SK-N-SH (cell line): ENCODE measurements at regions not wholly inside any gene's neighbourhood (a gene's known extent, or its start where the extent isn't known, plus 50 kb on each side); places are given as distances from the start of the nearest gene placed in this dataset.

Source experiments
- CTCF ChIA-PET: fragments of 300-600, 350-600 bp; formaldehyde crosslinking; extraction: SDS; loops from one replicate; lab custom pipeline; 2021; lab: Yijun Ruan, JAX
- POLR2A ChIA-PET: fragments of 350-600 bp; sonication (Branson Sonifier 250); formaldehyde crosslinking; extraction: SDS; loops from one replicate; lab custom pipeline; 2020; ENCODE audit warnings: antibody characterized with exemption, inconsistent platforms; lab: Yijun Ruan, JAX
- DNase-seq: peaks from one replicate; pipeline ENCODE4 v3.0.0; 2012
- H2AFZ ChIP-seq: fragments of 200-600 bp; sonication (generic); 2 replicates; pipeline ENCODE4 v1.8.1; 2016; ENCODE audit warnings: antibody characterized with exemption, mild to moderate bottlenecking, low read depth
- H3F3A ChIP-seq: fragments of 200-600 bp; sonication (generic); replicated peaks from 2 replicates; pipeline ENCODE3; 2016; ENCODE audit warnings: antibody characterized with exemption, mild to moderate bottlenecking; ENCODE audit not compliant: insufficient read depth
- H3K27ac ChIP-seq, 2 experiments: fragments of 200-500 bp in 1 of 2; fragments of 200-600 bp in 1 of 2; sonication (Bioruptor generic) in 1 of 2; sonication (generic), shearing (Covaris generic) in 1 of 2; 2 replicates each; pipeline versions ENCODE4 v1.5.1 to v1.6.1; 2014 to 2016; ENCODE audit warnings: low read depth in 2 of 2, inconsistent platforms in 1 of 2, low read length in 1 of 2, mild to moderate bottlenecking in 1 of 2, mixed read lengths in 1 of 2
- H3K27me3 ChIP-seq: fragments of 200-600 bp; sonication (generic), shearing (Covaris generic); 2 replicates; pipeline ENCODE4 v1.6.1; 2016; ENCODE audit warnings: mixed run types; ENCODE audit not compliant: insufficient read depth
- H3K36me3 ChIP-seq, 2 experiments: fragments of 200-500 bp in 1 of 2; fragments of 200-600 bp in 1 of 2; sonication (Bioruptor generic) in 1 of 2; sonication (generic) in 1 of 2; replicated peaks in 1 of 2; 2 replicates each; pipeline versions ENCODE3 to v1.5.1; 2014 to 2016; ENCODE audit warnings: low read length in 1 of 2, mild to moderate bottlenecking in 1 of 2; ENCODE audit not compliant: insufficient read depth in 2 of 2, control insufficient read depth in 1 of 2
- H3K4me1 ChIP-seq, 2 experiments: fragments of 200-500 bp in 1 of 2; fragments of 200-600 bp in 1 of 2; sonication (Bioruptor generic) in 1 of 2; sonication (generic), shearing (Covaris generic) in 1 of 2; 2 replicates each; pipeline versions ENCODE4 v1.5.1 to v1.6.1; 2014 to 2016; ENCODE audit warnings: low read depth in 1 of 2, low read length in 1 of 2, mixed run types in 1 of 2; ENCODE audit not compliant: insufficient read depth in 2 of 2, control insufficient read depth in 1 of 2
- H3K4me2 ChIP-seq: fragments of 200-600 bp; sonication (generic), shearing (Covaris generic); 2 replicates; pipeline ENCODE4 v1.6.1; 2017; ENCODE audit warnings: mixed run types
- H3K4me3 ChIP-seq, 2 experiments: fragments of 200-500 bp in 1 of 2; fragments of 200-600 bp in 1 of 2; sonication (Bioruptor generic) in 1 of 2; sonication (generic), shearing (Covaris generic) in 1 of 2; 2 replicates each; pipeline versions ENCODE4 v1.5.1 to v1.8.1; 2014 to 2016; ENCODE audit warnings: low read depth in 2 of 2, inconsistent platforms in 1 of 2, low read length in 1 of 2, mild to moderate bottlenecking in 1 of 2, mixed read lengths in 1 of 2, moderate library complexity in 1 of 2
- H3K79me2 ChIP-seq: fragments of 200-600 bp; sonication (generic); 2 replicates; pipeline ENCODE4 v1.8.1; 2017; ENCODE audit warnings: mild to moderate bottlenecking; ENCODE audit not compliant: insufficient read depth
- H3K9ac ChIP-seq: fragments of 200-600 bp; sonication (generic); 2 replicates; pipeline ENCODE4 v1.6.1; 2017; ENCODE audit warnings: mixed run types
- H3K9me2 ChIP-seq: fragments of 200-600 bp; sonication (generic); 2 replicates; pipeline ENCODE4 v1.6.1; 2017; ENCODE audit warnings: mixed run types
- H3K9me3 ChIP-seq: fragments of 200-600 bp; sonication (generic); 2 replicates; pipeline ENCODE4 v1.6.1; 2017; ENCODE audit warnings: mixed run types, mild to moderate bottlenecking, moderate library complexity
- H4K20me1 ChIP-seq: fragments of 200-600 bp; sonication (generic); 2 replicates; pipeline ENCODE4 v1.6.1; 2017; ENCODE audit warnings: mild to moderate bottlenecking, mixed run types; ENCODE audit not compliant: insufficient read depth
- ELF1 ChIP-seq: IDR thresholded peaks from 2 replicates; pipeline ENCODE4 v1.4.0; 2012
- EP300 ChIP-seq, 2 experiments: IDR thresholded peaks; 2 replicates each; pipeline versions ENCODE4 v1.4.0 to v1.6.1; 2012; ENCODE audit warnings: borderline replicate concordance in 1 of 2, low read depth in 1 of 2, low read length in 1 of 2
- FOXJ3 ChIP-seq: sonication (generic); formaldehyde crosslinking; IDR thresholded peaks from 2 replicates; pipeline ENCODE4 v1.5.1; 2020; ENCODE audit warnings: mild to moderate bottlenecking, missing genetic modification reagents
- GABPA ChIP-seq: IDR thresholded peaks from 2 replicates; pipeline ENCODE4 v1.4.0; 2012; ENCODE audit warnings: low read depth, mild to moderate bottlenecking
- GATA2 ChIP-seq: sonication (generic); formaldehyde crosslinking; IDR thresholded peaks from 2 replicates; pipeline ENCODE4 v1.5.0; 2020; ENCODE audit warnings: mild to moderate bottlenecking, missing genetic modification reagents
- JUND ChIP-seq: IDR thresholded peaks from 2 replicates; pipeline ENCODE4 v1.4.0; 2012
- MEF2A ChIP-seq: IDR thresholded peaks from 2 replicates; pipeline ENCODE4 v1.4.0; 2012; ENCODE audit warnings: low read depth, borderline replicate concordance
- MXI1 ChIP-seq: IDR thresholded peaks from 2 replicates; pipeline ENCODE4 v1.6.1; 2012; ENCODE audit warnings: mild to moderate bottlenecking, low read depth, low read length, improper control_type of control experiment
- NFIC ChIP-seq: IDR thresholded peaks from 2 replicates; pipeline ENCODE4 v1.4.0; 2012; ENCODE audit warnings: borderline replicate concordance
- RAD21 ChIP-seq: IDR thresholded peaks from 2 replicates; pipeline ENCODE4 v1.6.1; 2012; ENCODE audit warnings: mild to moderate bottlenecking, low read length
- RCOR1 ChIP-seq: fragments of 150-350 bp; IDR thresholded peaks from 2 replicates; pipeline ENCODE4 v1.6.1; 2017; ENCODE audit warnings: antibody characterized with exemption, low read length
- RFX5 ChIP-seq: IDR thresholded peaks from 2 replicates; pipeline ENCODE4 v1.6.1; 2012; ENCODE audit warnings: mild to moderate bottlenecking, improper control_type of control experiment, low read length
- SIN3A ChIP-seq: IDR thresholded peaks from 2 replicates; pipeline ENCODE4 v1.6.1; 2012; ENCODE audit warnings: low read depth, mild to moderate bottlenecking, low read length, moderate library complexity, borderline replicate concordance
- SMC3 ChIP-seq: IDR thresholded peaks from 2 replicates; pipeline ENCODE4 v1.6.1; 2012; ENCODE audit warnings: low read depth, low read length, improper control_type of control experiment
- TAF1 ChIP-seq: IDR thresholded peaks from 2 replicates; pipeline ENCODE4 v1.6.1; 2012; ENCODE audit warnings: low read depth, mild to moderate bottlenecking, low read length, moderate library complexity, borderline replicate concordance
- TCF12 ChIP-seq: IDR thresholded peaks from 2 replicates; pipeline ENCODE4 v1.4.0; 2012
- WGBS: methylation state at CpG from one replicate; pipeline ENCODE4 v1.1.6; 2017; ENCODE audit warnings: low lambda C conversion rate; 5-methylcytosine and 5-hydroxymethylcytosine counted together
- TF ChIP-seq, protein P1 (sequence below): IDR thresholded peaks from 2 replicates; pipeline ENCODE4; 2012
- TF ChIP-seq, protein P2 (sequence below): IDR thresholded peaks from 2 replicates; pipeline ENCODE4 v1.6.1; 2012; ENCODE audit warnings: mild to moderate bottlenecking, low read depth, low read length, moderate library complexity
- TF ChIP-seq, protein P3 (sequence below): fragments of 150-350 bp; IDR thresholded peaks from 2 replicates; pipeline ENCODE4 v1.6.1; 2017; ENCODE audit warnings: antibody characterized with exemption, low read length, low read depth, borderline replicate concordance
- TF ChIP-seq, protein P4 (sequence below): fragments of 150-350 bp; IDR thresholded peaks from 2 replicates; pipeline ENCODE4 v1.6.1; 2016; ENCODE audit warnings: mild to moderate bottlenecking, low read depth, low read length

DNA sequence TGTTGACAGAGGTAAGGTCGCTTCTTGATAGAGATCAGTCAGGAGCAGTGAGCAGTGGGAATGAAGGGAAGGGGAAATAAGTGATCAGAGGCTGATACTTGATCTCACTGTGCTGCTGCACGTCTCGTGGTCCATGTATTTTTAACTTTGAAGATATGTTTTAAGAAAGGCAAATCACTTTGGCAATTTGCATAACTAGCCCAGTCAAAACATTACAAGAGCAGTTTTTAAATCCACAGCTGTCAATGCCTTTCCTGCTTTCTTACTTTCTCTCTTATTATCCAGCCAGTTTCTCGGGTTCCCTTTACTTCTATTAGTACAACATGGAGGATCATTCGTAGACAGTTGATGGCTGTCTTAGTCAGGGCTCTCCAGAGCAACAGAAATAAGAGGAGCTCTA, 472.8 kb downstream of the TMA16 start:
- no peaks in the 10 kb centered on the region for H3K4me1 ChIP-seq
- H3K4me3 ChIP-seq = no peak overlapping the region
- H3K9me3 ChIP-seq = no peaks in the 10 kb centered on the region
- no peak for DNase-seq
- no peaks in the 10 kb centered on the region for H3F3A ChIP-seq
- H3K4me2 ChIP-seq = no peak overlapping the region
- no peak overlapping the region for H3K27ac ChIP-seq
- no peaks in the 10 kb centered on the region for H3K36me3 ChIP-seq
- no peaks in the 10 kb centered on the region for H3K79me2 ChIP-seq
- WGBS = 0% methylated on average over 5 of the region's 5 CpGs
- no peaks in the 10 kb centered on the region for H3K27me3 ChIP-seq
- no peaks in the 10 kb centered on the region for H3K9me2 ChIP-seq
- CTCF ChIA-PET = no interaction called here
- TF ChIP-seq TCF12 = no peak
- TF ChIP-seq, protein P1, sequence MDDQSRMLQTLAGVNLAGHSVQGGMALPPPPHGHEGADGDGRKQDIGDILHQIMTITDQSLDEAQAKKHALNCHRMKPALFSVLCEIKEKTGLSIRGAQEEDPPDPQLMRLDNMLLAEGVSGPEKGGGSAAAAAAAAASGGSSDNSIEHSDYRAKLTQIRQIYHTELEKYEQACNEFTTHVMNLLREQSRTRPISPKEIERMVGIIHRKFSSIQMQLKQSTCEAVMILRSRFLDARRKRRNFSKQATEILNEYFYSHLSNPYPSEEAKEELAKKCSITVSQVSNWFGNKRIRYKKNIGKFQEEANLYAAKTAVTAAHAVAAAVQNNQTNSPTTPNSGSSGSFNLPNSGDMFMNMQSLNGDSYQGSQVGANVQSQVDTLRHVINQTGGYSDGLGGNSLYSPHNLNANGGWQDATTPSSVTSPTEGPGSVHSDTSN = no peak
- no peak for TF ChIP-seq MXI1
- TF ChIP-seq FOXJ3 = no peak
- no peak for TF ChIP-seq MEF2A
- TF ChIP-seq, all 33 proteins: peak for 0
- Histone ChIP-seq H2AFZ (no peak overlapping the region), H3K9ac (no peak overlapping the region), H4K20me1 (no peaks in the 10 kb centered on the region)
- POLR2A ChIA-PET = no interaction called here

DNA sequence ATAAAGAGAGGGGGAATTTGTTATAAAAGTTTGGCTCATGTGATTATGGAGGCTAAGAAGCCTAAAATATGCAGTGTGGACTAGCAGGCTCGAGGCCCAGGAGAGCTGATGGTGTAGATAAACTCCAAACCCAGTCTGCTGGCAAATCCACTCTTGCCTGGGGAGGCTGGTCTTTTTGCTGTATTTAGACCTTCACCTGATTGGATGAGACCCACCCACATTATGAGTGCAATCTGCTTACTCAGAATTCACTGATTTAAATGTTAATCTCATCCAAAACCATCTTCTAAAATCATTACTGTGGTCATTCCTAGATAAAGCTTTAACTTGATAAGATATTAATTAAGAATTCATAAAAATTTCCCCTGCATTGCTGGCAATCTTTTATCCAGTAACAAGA, 473.2 kb downstream of the TMA16 start:
- TF ChIP-seq NFIC (no peak), TCF12 (no peak), EP300 (IDR thresholded peaks at IDR 0.05; ENCODE audit: borderline replicate concordance in 1 of 2, low read depth in 1 of 2, low read length in 1 of 2) (no peak), RCOR1 (no peak), ELF1 (no peak), SIN3A (no peak), TAF1 (no peak), RFX5 (no peak), GABPA (no peak), FOXJ3 (no peak), JUND (no peak), SMC3 (no peak), RAD21 (no peak), GATA2 (no peak)
- TF ChIP-seq, protein P2, sequence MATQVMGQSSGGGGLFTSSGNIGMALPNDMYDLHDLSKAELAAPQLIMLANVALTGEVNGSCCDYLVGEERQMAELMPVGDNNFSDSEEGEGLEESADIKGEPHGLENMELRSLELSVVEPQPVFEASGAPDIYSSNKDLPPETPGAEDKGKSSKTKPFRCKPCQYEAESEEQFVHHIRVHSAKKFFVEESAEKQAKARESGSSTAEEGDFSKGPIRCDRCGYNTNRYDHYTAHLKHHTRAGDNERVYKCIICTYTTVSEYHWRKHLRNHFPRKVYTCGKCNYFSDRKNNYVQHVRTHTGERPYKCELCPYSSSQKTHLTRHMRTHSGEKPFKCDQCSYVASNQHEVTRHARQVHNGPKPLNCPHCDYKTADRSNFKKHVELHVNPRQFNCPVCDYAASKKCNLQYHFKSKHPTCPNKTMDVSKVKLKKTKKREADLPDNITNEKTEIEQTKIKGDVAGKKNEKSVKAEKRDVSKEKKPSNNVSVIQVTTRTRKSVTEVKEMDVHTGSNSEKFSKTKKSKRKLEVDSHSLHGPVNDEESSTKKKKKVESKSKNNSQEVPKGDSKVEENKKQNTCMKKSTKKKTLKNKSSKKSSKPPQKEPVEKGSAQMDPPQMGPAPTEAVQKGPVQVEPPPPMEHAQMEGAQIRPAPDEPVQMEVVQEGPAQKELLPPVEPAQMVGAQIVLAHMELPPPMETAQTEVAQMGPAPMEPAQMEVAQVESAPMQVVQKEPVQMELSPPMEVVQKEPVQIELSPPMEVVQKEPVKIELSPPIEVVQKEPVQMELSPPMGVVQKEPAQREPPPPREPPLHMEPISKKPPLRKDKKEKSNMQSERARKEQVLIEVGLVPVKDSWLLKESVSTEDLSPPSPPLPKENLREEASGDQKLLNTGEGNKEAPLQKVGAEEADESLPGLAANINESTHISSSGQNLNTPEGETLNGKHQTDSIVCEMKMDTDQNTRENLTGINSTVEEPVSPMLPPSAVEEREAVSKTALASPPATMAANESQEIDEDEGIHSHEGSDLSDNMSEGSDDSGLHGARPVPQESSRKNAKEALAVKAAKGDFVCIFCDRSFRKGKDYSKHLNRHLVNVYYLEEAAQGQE = no peak
- TF ChIP-seq, protein P3, sequence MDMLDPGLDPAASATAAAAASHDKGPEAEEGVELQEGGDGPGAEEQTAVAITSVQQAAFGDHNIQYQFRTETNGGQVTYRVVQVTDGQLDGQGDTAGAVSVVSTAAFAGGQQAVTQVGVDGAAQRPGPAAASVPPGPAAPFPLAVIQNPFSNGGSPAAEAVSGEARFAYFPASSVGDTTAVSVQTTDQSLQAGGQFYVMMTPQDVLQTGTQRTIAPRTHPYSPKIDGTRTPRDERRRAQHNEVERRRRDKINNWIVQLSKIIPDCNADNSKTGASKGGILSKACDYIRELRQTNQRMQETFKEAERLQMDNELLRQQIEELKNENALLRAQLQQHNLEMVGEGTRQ = no peak
- TF ChIP-seq, protein P4, sequence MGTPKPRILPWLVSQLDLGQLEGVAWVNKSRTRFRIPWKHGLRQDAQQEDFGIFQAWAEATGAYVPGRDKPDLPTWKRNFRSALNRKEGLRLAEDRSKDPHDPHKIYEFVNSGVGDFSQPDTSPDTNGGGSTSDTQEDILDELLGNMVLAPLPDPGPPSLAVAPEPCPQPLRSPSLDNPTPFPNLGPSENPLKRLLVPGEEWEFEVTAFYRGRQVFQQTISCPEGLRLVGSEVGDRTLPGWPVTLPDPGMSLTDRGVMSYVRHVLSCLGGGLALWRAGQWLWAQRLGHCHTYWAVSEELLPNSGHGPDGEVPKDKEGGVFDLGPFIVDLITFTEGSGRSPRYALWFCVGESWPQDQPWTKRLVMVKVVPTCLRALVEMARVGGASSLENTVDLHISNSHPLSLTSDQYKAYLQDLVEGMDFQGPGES = no peak
- TF ChIP-seq, protein P1 = no peak
- Histone ChIP-seq H4K20me1 (no peaks in the 10 kb centered on the region), H3K79me2 (no peaks in the 10 kb centered on the region), H3K4me1 (no peaks in the 10 kb centered on the region), H2AFZ (no peak overlapping the region), H3K9me2 (no peaks in the 10 kb centered on the region), H3K9me3 (no peaks in the 10 kb centered on the region), H3K36me3 (no peaks in the 10 kb centered on the region), H3K27ac (no peak overlapping the region), H3F3A (no peaks in the 10 kb centered on the region), H3K4me2 (no peak overlapping the region), H3K4me3 (no peak overlapping the region), H3K27me3 (no peaks in the 10 kb centered on the region), H3K9ac (no peak overlapping the region)
- CTCF ChIA-PET = no interaction called here
- 0% methylated on average over 1 of the region's 1 CpG for WGBS
- POLR2A ChIA-PET = no interaction called here
- no peak for DNase-seq
